ENCODE measurements at regions not wholly inside any gene's neighbourhood (a gene's known extent, or its start where the extent isn't known, plus 50 kb on each side); places are given as distances from the start of the nearest gene placed in this dataset.

- no peak for DNase-seq (ENCODE audit: low read depth in 3 of 3)
These were observed 149.7 kb upstream of the ADAMTS16 start for GRCh38 chr5:4990462-4990861.

- DNase-seq (ENCODE audit: low read depth in 3 of 3) = no peak
These were observed 148.2 kb upstream of the ADAMTS16 start for GRCh38 chr5:4991925-4992324.

- no peak for DNase-seq (ENCODE audit: low read depth in 3 of 3)
These were observed 145.1 kb upstream of the ADAMTS16 start for GRCh38 chr5:4995014-4995413.

- DNase-seq (ENCODE audit: low read depth in 3 of 3) = no peak
These were observed 134.8 kb upstream of the ADAMTS16 start for GRCh38 chr5:5005353-5005752.

- DNase-seq (ENCODE audit: low read depth in 3 of 3) = no peak
These were observed 133.6 kb upstream of the ADAMTS16 start for GRCh38 chr5:5006548-5006947.

GRCh38 chr5:5009240-5009639 lies 130.9 kb upstream of the ADAMTS16 start:
- no peak for DNase-seq (ENCODE audit: low read depth in 3 of 3)

- no peak for DNase-seq (ENCODE audit: low read depth in 3 of 3)
These were observed 129.0 kb upstream of the ADAMTS16 start for GRCh38 chr5:5011151-5011550.

GRCh38 chr5:5014586-5015235 lies 125.4 kb upstream of the ADAMTS16 start:
- DNase-seq (ENCODE audit: low read depth in 3 of 3) = no peak

GRCh38 chr5:5017827-5018577 lies 122.1 kb upstream of the ADAMTS16 start:
- DNase-seq (ENCODE audit: low read depth in 3 of 3) = no peak

GRCh38 chr5:5018578-5018970 lies 121.6 kb upstream of the ADAMTS16 start:
- no peak for DNase-seq (ENCODE audit: low read depth in 3 of 3)

- no peak for DNase-seq (ENCODE audit: low read depth in 3 of 3)
These were observed 118.7 kb upstream of the ADAMTS16 start for GRCh38 chr5:5021436-5021835.

GRCh38 chr5:5025098-5025773 lies 114.9 kb upstream of the ADAMTS16 start:
- DNase-seq (ENCODE audit: low read depth in 3 of 3) = no peak

GRCh38 chr5:5025774-5026408 lies 114.2 kb upstream of the ADAMTS16 start:
- DNase-seq (ENCODE audit: low read depth in 3 of 3) = no peak

- no peak for DNase-seq (ENCODE audit: low read depth in 3 of 3)
These were observed 113.7 kb upstream of the ADAMTS16 start for GRCh38 chr5:5026409-5026785.

GRCh38 chr5:5031665-5032064 lies 108.5 kb upstream of the ADAMTS16 start:
- DNase-seq (ENCODE audit: low read depth in 3 of 3) = no peak

GRCh38 chr5:5037674-5038073 lies 102.5 kb upstream of the ADAMTS16 start:
- no peak for DNase-seq (ENCODE audit: low read depth in 3 of 3)

- DNase-seq (ENCODE audit: low read depth in 3 of 3) = no peak
These were observed 100.2 kb upstream of the ADAMTS16 start for GRCh38 chr5:5039918-5040317.

GRCh38 chr5:5040712-5041111 lies 99.4 kb upstream of the ADAMTS16 start:
- DNase-seq (ENCODE audit: low read depth in 3 of 3) = no peak

- DNase-seq (ENCODE audit: low read depth in 3 of 3) = no peak
These were observed 97.3 kb upstream of the ADAMTS16 start for GRCh38 chr5:5042806-5043205.

GRCh38 chr5:5043346-5043745 lies 96.8 kb upstream of the ADAMTS16 start:
- DNase-seq (ENCODE audit: low read depth in 3 of 3) = no peak

GRCh38 chr5:5044247-5044840 lies 95.8 kb upstream of the ADAMTS16 start:
- DNase-seq (ENCODE audit: low read depth in 3 of 3) = no peak

Data from stimulated activated CD4-positive, alpha-beta T cell treated with anti-CD3 and anti-CD28 coated beads, TNF-alpha, amount 100 ng/mL, for 4 hours (primary cell).